Lung (tissue), 11 donors: ENCODE measurements at regions not wholly inside any gene's neighbourhood (a gene's known extent, or its start where the extent isn't known, plus 50 kb on each side); places are given as distances from the start of the nearest gene placed in this dataset.
"Not testable (repeated sequence)": the region's sequence is repeated elsewhere in the genome, so short reads cannot be mapped to it uniquely, and the experiment has no call there.

Source experiments
- ATAC-seq: fragments of 200-7000 bp; cut with Tn5 transposase; one replicate; pipeline ENCODE4 v1.9.1; 2020; ENCODE audit warnings: moderate number of reproducible peaks; ENCODE audit not compliant: insufficient read depth, low FRiP score
- DNase-seq, 3 donors: peaks; one replicate each; pipeline ENCODE4 v3.0.0-alpha.2; 2013 to 2017
- H3K27ac ChIP-seq, 2 donors: one replicate each; pipeline ENCODE4 v1.5.1; 2013; ENCODE audit warnings: mild to moderate bottlenecking in 2 of 2, moderate library complexity in 2 of 2, control low read depth in 1 of 2, inconsistent platforms in 1 of 2, low read depth in 1 of 2, low read length in 1 of 2
- H3K27me3 ChIP-seq, 3 donors: one replicate each; pipeline ENCODE4 v1.5.1; 2013; ENCODE audit warnings: low read length in 2 of 3; ENCODE audit not compliant: control insufficient read depth in 3 of 3, insufficient read depth in 3 of 3
- H3K36me3 ChIP-seq, 4 donors: one replicate each; pipeline ENCODE4 v1.5.1; 2013; ENCODE audit warnings: low read length in 4 of 4, mild to moderate bottlenecking in 1 of 4, moderate library complexity in 1 of 4; ENCODE audit not compliant: control insufficient read depth in 4 of 4, insufficient read depth in 4 of 4
- H3K4me1 ChIP-seq, 5 donors: one replicate each; pipeline ENCODE4 v1.5.1; 2013; ENCODE audit warnings: low read length in 5 of 5, mild to moderate bottlenecking in 2 of 5, moderate library complexity in 1 of 5; ENCODE audit not compliant: control insufficient read depth in 5 of 5, insufficient read depth in 5 of 5
- H3K4me3 ChIP-seq: one replicate; pipeline ENCODE4 v1.5.1; 2013; ENCODE audit warnings: mild to moderate bottlenecking, control low read depth, moderate library complexity
- H3K9ac ChIP-seq, 2 donors: one replicate each; pipeline ENCODE4 v1.5.1; 2013; ENCODE audit warnings: low read length in 2 of 2, control low read depth in 1 of 2; ENCODE audit not compliant: insufficient read depth in 1 of 2
- H3K9me3 ChIP-seq, 4 donors: one replicate each; pipeline ENCODE4 v1.5.1; 2013; ENCODE audit warnings: low read length in 3 of 4, mild to moderate bottlenecking in 1 of 4, moderate library complexity in 1 of 4; ENCODE audit not compliant: control insufficient read depth in 4 of 4, insufficient read depth in 3 of 4
- WGBS, 2 donors: extraction: QIAGEN DNeasy Blood & Tissue Kit; methylation state at CpG; one replicate each; pipeline ENCODE4 v1.1.7; 2013; 5-methylcytosine and 5-hydroxymethylcytosine counted together
- TF ChIP-seq, protein P1 (sequence below): IDR thresholded peaks from 2 replicates; pipeline ENCODE4 v1.5.1; 2012; ENCODE audit warnings: mild to moderate bottlenecking; ENCODE audit errors: control extremely low read depth, extremely low read depth
- donor health status: control.
- donor health status: control.
- donor health status: Bipolar disorder and iron deficiency.
- donor health status: healthy.
- donor health status: DM: yes; HTN: yes; CAD: no.

- H3K9ac ChIP-seq: no peak overlapping the region
- TF ChIP-seq, protein P1, sequence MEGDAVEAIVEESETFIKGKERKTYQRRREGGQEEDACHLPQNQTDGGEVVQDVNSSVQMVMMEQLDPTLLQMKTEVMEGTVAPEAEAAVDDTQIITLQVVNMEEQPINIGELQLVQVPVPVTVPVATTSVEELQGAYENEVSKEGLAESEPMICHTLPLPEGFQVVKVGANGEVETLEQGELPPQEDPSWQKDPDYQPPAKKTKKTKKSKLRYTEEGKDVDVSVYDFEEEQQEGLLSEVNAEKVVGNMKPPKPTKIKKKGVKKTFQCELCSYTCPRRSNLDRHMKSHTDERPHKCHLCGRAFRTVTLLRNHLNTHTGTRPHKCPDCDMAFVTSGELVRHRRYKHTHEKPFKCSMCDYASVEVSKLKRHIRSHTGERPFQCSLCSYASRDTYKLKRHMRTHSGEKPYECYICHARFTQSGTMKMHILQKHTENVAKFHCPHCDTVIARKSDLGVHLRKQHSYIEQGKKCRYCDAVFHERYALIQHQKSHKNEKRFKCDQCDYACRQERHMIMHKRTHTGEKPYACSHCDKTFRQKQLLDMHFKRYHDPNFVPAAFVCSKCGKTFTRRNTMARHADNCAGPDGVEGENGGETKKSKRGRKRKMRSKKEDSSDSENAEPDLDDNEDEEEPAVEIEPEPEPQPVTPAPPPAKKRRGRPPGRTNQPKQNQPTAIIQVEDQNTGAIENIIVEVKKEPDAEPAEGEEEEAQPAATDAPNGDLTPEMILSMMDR: no peak
- ATAC-seq (no peak), DNase-seq (peak in 1 of 3 donors; percentile 26)
- H3K4me1 ChIP-seq: no peaks in the 10 kb centered on the region
- no peaks in the 10 kb centered on the region for H3K27me3 ChIP-seq
- H3K36me3 ChIP-seq: no peaks in the 10 kb centered on the region
- H3K9me3 ChIP-seq: peaks cover 0 to 4% (median 0%) of the 10 kb centered on the region in 4 donors
- no peak overlapping the region for H3K27ac ChIP-seq
- H3K4me3 ChIP-seq: no peak overlapping the region
Observed at GRCh38 chr16:62732092-62732491, 695.9 kb upstream of the CDH8 start.

DNA sequence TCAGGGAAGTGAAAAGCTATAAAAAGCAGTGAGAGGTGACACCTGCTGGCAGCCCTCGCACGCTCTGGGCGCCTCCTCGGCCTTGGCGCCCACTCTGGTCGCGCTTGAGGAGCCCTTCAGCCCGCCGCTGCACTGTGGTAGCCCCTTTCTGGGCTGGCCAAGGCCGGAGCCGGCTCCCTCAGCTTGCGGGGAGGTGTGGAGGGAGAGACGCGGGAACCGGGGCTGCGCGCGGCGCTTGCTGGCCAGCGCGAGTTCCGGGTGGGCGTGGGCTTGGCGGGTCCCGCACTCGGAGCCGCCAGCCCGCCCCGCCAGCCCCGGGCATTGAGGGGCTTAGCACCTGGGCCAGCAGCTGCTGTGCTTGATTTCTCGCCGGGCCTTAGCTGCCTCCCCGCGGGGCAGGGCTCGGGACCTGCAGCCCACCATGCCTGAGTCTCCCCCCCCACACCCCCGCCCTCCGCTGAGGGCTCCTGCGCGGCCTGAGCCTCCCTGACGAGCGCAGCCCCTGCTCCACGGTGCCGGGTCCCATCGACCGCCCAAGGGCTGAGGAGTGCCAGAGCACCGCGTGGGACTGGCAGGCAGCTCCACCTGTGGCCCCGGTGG lies 688.5 kb upstream of the CDH8 start:
- H3K4me3 ChIP-seq, H3K9me3 ChIP-seq, H3K9ac ChIP-seq, ATAC-seq, H3K27ac ChIP-seq, H3K36me3 ChIP-seq, H3K4me1 ChIP-seq, DNase-seq, H3K27me3 ChIP-seq: not testable (repeated sequence)
- 89 to 91% methylated on average over 48 of the region's 48 CpGs for WGBS, 2 donors

GRCh38 chr16:62720651-62721050 lies 684.4 kb upstream of the CDH8 start:
- no peaks in the 10 kb centered on the region for H3K36me3 ChIP-seq
- H3K4me3 ChIP-seq: no peak overlapping the region
- no peaks in the 10 kb centered on the region for H3K4me1 ChIP-seq
- H3K9me3 ChIP-seq: peaks cover 0 to 5% (median 2%) of the 10 kb centered on the region in 4 donors
- no peak overlapping the region for H3K9ac ChIP-seq
- DNase-seq (no peak), ATAC-seq (no peak)
- H3K27ac ChIP-seq: no peak overlapping the region
- no peaks in the 10 kb centered on the region for H3K27me3 ChIP-seq
- TF ChIP-seq, protein P1: no peak
- 74 to 75% methylated on average over 5 of the region's 5 CpGs for WGBS, 2 donors

DNA sequence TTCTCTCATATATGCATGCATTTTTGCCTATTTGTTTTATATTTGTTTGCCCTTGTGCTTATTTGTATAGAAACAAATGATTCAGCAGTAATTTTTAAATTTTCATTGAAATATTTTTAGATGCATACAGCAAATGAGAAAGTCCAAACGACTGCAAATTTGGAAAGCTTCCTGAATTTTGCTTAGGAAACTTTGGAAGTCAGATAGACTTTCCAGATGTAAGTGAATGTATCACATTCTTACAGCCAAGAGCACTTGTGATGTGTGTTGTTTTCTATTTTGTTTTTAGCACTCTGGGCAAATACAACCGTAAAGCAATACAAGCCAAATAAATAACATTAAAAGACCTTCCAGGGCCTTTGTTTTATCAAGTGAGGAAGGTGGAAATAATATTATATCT lies 680.8 kb upstream of the CDH8 start:
- no peak overlapping the region for H3K4me3 ChIP-seq
- no peak overlapping the region for H3K27ac ChIP-seq
- no peaks in the 10 kb centered on the region for H3K27me3 ChIP-seq
- WGBS, 2 donors: 82 to 84% methylated on average over 2 of the region's 2 CpGs
- H3K36me3 ChIP-seq: no peaks in the 10 kb centered on the region
- TF ChIP-seq, protein P1: no peak
- H3K9ac ChIP-seq: no peak overlapping the region
- DNase-seq (no peak), ATAC-seq (no peak)
- peaks cover 0 to 2% (median 0%) of the 10 kb centered on the region in 5 donors for H3K4me1 ChIP-seq
- H3K9me3 ChIP-seq: no peaks in the 10 kb centered on the region
